ENCODE measurements at regions not wholly inside any gene's neighbourhood (a gene's known extent, or its start where the extent isn't known, plus 50 kb on each side); places are given as distances from the start of the nearest gene placed in this dataset.
"Not testable (repeated sequence)": the region's sequence is repeated elsewhere in the genome, so short reads cannot be mapped to it uniquely, and the experiment has no call there.

GRCh38 chr17:73855720-73856333 is 211.6 kb upstream of the SDK2 start:
- DNase-seq: no peak

- no peak for DNase-seq
These were observed 212.3 kb upstream of the SDK2 start for GRCh38 chr17:73856556-73856955.

GRCh38 chr17:73859439-73860008 is 215.3 kb upstream of the SDK2 start:
- DNase-seq: not testable (repeated sequence)

- DNase-seq: no peak
These were observed 217.3 kb upstream of the SDK2 start for GRCh38 chr17:73861543-73861942.

GRCh38 chr17:73863761-73864535 is 219.7 kb upstream of the SDK2 start:
- no peak for DNase-seq

- DNase-seq: no peak
These were observed 221.6 kb upstream of the SDK2 start for GRCh38 chr17:73865831-73866230.

GRCh38 chr17:73867056-73867455 is 222.8 kb upstream of the SDK2 start:
- no peak for DNase-seq

GRCh38 chr17:73870068-73870467 is 225.8 kb upstream of the SDK2 start:
- no peak for DNase-seq

GRCh38 chr17:73870473-73870872 is 226.2 kb upstream of the SDK2 start:
- no peak for DNase-seq

GRCh38 chr17:73872816-73873215 is 228.6 kb upstream of the SDK2 start:
- no peak for DNase-seq

GRCh38 chr17:73874008-73874720 is 229.9 kb upstream of the SDK2 start:
- no peak for DNase-seq

- no peak for DNase-seq
These were observed 231.1 kb upstream of the SDK2 start for GRCh38 chr17:73875346-73875745.

GRCh38 chr17:73877962-73878361 is 233.7 kb upstream of the SDK2 start:
- DNase-seq: no peak

- no peak for DNase-seq
These were observed 234.7 kb upstream of the SDK2 start for GRCh38 chr17:73878923-73879322.

GRCh38 chr17:73879987-73880386 is 235.7 kb upstream of the SDK2 start:
- peak; percentile 18 for DNase-seq

- no peak for DNase-seq
These were observed 238.3 kb upstream of the SDK2 start for GRCh38 chr17:73882590-73882989.

GRCh38 chr17:73883175-73883574 is 238.9 kb upstream of the SDK2 start:
- DNase-seq: no peak

GRCh38 chr17:73887739-73888138 is 243.5 kb upstream of the SDK2 start:
- no peak for DNase-seq

- no peak for DNase-seq
These were observed 244.6 kb upstream of the SDK2 start for GRCh38 chr17:73888862-73889261.

- no peak for DNase-seq
These were observed 245.2 kb upstream of the SDK2 start for GRCh38 chr17:73889439-73889838.

GRCh38 chr17:73890831-73891405 is 246.7 kb upstream of the SDK2 start:
- no peak for DNase-seq

GRCh38 chr17:73895157-73895556 is 250.9 kb upstream of the SDK2 start:
- no peak for DNase-seq

- no peak for DNase-seq
These were observed 252.7 kb upstream of the SDK2 start for GRCh38 chr17:73896966-73897365.
